Stimulated activated CD8-positive, alpha-beta memory T cell treated with anti-CD3 and anti-CD28 coated beads, Interleukin-12 subunit alpha, Interleukin-12 subunit beta, amount 100 ng/mL, for 24 hours (primary cell): ENCODE measurements at regions not wholly inside any gene's neighbourhood (a gene's known extent, or its start where the extent isn't known, plus 50 kb on each side); places are given as distances from the start of the nearest gene placed in this dataset.
"Not testable (repeated sequence)": the region's sequence is repeated elsewhere in the genome, so short reads cannot be mapped to it uniquely, and the experiment has no call there.

Experiments used
- DNase-seq: peaks from one replicate; pipeline ENCODE4 v3.0.0-alpha.2; 2020; ENCODE audit errors: extremely low read depth

DNA sequence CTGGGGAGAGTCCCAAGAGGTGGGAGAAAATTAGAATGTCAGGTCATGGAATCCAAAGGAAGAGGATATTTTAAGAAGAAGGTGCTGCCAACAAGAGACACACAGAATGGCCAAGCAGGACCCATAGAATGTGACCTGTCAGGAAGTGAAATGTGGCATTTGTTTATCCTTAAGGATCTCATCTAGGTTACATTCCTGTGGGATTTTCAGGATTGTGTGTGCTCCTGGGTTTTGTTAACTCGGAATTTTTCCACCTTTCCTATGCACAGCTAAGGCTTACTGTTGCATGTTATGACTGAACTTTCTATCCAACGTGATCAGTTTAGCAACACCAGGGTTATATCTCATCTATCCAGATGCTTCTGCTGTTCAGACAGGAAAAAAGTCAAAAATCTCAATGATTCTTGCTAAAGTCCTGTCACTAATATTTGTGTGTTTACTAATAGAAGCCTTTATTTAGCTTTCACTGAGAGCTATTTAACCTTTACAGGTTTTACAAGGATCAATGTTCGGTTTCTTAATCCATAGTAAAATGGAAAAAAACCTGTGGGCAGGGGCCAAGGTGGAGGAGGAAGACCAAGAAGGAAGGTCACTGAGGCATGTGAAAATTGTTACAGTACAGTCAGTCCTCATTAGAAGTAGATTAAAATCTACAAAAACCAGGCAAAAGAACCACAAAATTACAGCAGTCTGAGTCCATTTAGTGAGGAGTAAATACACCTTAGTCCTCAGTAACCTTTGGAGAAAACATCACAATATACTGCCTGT lies 437.8 kb upstream of the NPVF start:
- DNase-seq = no peak

DNA sequence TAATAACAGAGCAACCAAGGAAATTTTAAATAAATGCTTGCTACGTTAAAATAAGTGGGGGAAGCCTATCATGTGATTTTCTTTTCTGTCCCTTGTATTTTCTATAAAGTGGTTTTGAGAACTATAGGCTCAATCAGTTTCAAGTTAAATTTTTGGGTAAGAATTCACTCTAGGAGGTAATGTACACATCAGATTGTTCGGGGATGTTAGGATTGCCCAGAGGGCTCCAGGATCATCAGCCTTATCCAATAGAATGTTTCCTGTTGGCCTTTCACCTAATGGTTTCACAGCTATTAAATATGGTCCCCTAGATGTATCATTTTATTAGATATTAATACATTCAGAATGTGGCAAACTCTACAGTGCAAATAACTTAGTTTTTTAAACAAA lies 438.4 kb upstream of the NPVF start:
- DNase-seq = no peak

- DNase-seq = no peak
These were observed 441.0 kb upstream of the NPVF start for GRCh38 chr7:25669281-25669781.

- DNase-seq = no peak
These were observed 441.9 kb upstream of the NPVF start for GRCh38 chr7:25669961-25670841.

DNA sequence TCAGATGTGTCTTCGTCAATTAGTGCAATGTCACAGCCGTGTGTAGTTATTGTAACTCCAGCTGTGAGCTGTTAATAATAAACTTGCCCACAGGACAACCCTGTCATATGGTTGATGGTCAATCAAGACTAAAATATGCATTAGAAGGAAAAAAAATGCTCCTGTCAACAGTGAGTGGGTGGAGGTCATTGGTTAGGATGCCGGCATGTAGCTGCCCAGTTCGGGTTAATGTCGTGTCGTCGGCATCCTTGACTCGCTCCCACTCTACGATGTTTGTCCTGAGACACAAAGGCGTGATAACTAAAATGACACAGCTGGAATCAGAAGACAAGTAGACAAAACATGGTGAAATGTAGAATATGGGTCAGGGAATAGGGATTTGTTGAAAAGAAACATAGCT lies 442.8 kb upstream of the NPVF start:
- DNase-seq = no peak

GRCh38 chr7:25672496-25672895 lies 444.2 kb upstream of the NPVF start:
- DNase-seq = no peak

GRCh38 chr7:25675789-25676474 lies 447.6 kb upstream of the NPVF start:
- DNase-seq = no peak

DNA sequence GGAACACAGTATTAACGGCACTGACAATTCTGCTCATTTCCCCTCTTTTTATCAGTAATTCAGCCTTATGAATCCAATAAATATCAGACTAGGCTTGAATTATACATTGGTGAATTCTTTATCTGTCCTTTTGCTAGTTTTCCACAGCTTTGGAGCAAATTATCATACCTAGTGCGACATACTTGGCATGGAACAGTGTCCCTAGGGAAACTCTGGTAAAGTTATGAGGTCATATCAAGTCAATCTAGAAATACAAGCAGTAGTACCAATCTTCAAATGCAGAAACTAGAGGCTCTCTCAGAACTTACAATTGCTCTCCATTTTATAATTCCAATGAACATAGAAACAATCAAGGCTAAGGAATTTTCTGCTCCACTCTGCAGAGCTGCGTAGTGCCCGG lies 449.3 kb upstream of the NPVF start:
- no peak for DNase-seq

GRCh38 chr7:25678215-25678614 lies 449.9 kb upstream of the NPVF start:
- no peak for DNase-seq

GRCh38 chr7:25680636-25681035 lies 452.4 kb upstream of the NPVF start:
- no peak for DNase-seq

- DNase-seq = no peak
These were observed 456.1 kb upstream of the NPVF start for GRCh38 chr7:25684360-25684759.

DNA sequence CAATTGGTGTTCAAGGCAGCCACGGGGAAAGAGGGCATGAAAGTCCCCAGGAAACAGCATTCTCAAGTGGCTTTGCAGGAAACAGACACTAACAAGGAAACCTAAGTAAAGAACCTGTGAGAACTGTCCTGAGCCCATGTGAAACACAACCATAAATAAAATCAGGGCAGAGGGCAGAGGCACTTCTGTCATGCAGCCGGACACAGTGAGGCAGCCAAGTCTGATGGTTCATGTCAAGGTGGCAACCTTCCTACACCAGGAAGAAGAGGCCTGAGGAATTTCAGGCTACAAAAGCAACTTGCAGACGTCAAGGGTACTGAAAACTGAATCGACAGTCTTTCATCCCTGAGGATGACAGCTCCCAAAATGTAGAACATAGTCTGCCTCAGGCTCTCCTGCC lies 458.2 kb upstream of the NPVF start:
- DNase-seq = no peak

GRCh38 chr7:25694211-25694610 lies 457.8 kb upstream of the NFE2L3 start:
- no peak for DNase-seq

DNA sequence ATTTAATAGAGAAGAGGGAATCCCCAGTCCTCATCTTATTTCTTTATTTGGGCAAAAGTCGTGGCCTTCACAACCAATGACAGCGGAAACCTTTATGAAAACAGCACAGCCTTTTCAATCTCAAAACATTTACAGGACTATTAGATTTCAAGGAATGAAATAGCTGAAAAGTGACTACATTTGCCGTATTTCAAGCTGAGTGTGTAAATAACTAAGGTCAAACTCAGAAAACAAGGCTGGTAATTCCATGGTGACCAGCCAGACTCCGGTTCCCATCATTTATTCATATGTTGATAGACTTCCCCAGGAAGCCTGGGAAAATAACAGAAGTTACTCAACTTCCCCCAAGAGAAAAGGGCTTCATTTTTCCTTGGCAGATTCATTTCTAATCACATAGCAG lies 457.3 kb upstream of the NFE2L3 start:
- no peak for DNase-seq

DNA sequence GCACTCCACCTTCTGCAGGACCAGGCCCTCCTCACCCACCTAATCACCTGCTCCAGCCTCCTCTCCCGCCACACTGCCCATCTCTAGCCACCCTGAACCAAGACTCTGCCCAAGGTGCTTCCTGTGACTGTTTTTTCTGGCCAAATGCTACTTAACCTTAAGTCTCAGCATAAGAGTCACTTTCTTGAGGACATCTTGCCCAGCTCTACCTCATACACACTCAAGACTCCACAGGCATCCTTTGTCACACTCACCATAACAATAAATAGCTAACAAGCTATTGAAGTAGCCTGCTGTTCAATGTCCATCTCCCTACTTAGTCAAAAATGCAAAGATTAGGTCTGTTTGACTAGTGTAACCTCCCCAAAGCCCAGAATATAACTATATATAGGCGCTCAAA lies 455.4 kb upstream of the NFE2L3 start:
- no peak for DNase-seq

- no peak for DNase-seq
These were observed 453.4 kb upstream of the NFE2L3 start for GRCh38 chr7:25698451-25699113.

GRCh38 chr7:25700141-25700540 lies 451.9 kb upstream of the NFE2L3 start:
- DNase-seq = not testable (repeated sequence)

DNA sequence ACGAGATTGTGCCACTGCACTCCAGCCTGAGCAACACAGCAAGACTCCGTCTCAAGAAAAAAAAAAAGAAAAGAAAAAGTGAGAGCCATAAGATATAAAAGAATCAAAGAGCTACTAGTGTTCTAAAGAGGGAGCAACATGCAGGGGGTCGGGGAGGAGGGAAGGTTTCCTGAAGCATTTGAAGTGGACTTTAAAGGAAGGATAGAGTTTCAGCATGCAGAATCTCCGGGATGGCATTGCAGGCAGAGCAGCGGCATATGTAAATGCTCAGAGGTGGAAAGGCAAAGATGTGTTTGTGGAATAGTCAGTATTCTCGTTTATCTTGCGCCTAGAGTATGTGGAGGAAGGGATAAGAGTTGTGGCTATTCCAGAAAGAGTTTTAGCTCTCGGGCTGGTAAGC lies 447.6 kb upstream of the NFE2L3 start:
- no peak for DNase-seq

GRCh38 chr7:25706764-25707163 lies 445.2 kb upstream of the NFE2L3 start:
- no peak for DNase-seq

DNA sequence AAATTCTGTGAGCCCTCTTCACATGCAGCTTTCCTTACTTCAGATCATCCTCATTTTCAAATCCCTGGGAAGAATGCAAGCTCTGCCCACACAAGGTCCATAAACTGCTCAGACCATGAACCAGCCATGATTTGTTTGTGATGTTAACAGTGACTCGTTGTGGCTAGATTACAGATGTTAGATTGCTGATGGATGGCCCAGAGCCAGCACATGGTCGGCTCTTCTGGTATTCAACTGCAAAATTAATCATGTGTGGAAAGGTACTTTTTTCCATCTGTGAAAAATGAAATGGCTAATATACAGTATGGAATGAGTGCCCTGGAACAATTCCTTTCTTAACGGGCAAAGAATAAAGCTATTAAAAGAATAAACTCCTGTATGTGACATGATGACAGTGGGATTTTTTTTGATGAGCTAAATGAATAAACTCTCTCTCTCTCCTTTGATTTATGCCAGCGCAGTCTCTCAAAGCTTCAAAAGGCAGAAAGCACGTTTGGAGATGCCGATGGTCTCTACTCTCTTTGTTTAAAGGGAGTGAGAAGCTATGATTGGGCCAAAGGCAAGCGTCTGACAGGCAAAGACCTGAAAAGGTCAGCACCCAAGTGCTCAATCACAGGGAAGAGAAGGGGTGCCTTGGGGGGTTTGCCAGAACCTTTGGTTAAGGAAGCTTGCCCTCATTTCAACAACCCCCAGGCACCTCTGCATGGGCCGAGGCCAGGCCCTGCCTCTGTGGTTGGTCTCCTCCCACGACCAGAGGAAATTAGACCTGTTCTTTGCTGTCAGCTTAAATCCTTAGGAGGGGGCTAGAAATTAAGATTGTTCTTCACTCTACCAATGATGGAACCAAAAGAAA lies 444.0 kb upstream of the NFE2L3 start:
- DNase-seq = no peak

GRCh38 chr7:25710959-25711358 lies 441.0 kb upstream of the NFE2L3 start:
- DNase-seq = no peak
